NB4 (cell line): ENCODE measurements at regions not wholly inside any gene's neighbourhood (a gene's known extent, or its start where the extent isn't known, plus 50 kb on each side); places are given as distances from the start of the nearest gene placed in this dataset.

Experiments used
- CTCF ChIP-seq: IDR thresholded peaks from one replicate; pipeline ENCODE4 v1.5.1; 2012; ENCODE audit warnings: low read depth, low read length
- POLR2A ChIP-seq: IDR thresholded peaks from 2 replicates; pipeline ENCODE4 v1.6.1; 2011; ENCODE audit warnings: mild to moderate bottlenecking; ENCODE audit not compliant: insufficient read length; ENCODE audit errors: extremely low read depth

GRCh38 chrX:12007881-12008280 is 130.4 kb upstream of the FRMPD4 start:
- no peak for TF ChIP-seq CTCF
- no peak for TF ChIP-seq POLR2A
